Ovary (tissue), 3 donors: ENCODE measurements at regions not wholly inside any gene's neighbourhood (a gene's known extent, or its start where the extent isn't known, plus 50 kb on each side); places are given as distances from the start of the nearest gene placed in this dataset.

Experiments used
- CTCF ChIP-seq, 3 donors: fragments of 450-650 bp in 2 of 3; fragments of 200-600 bp in 1 of 3; IDR thresholded peaks; one replicate each; pipeline versions ENCODE4 v1.5.1 to v1.8.0; 2016 to 2022; ENCODE audit warnings: antibody characterized with exemption in 3 of 3, mild to moderate bottlenecking in 1 of 3
- EP300 ChIP-seq: sonication (generic); formaldehyde crosslinking; IDR thresholded peaks from one replicate; pipeline ENCODE4 v1.6.1; 2017; ENCODE audit warnings: antibody characterized with exemption
- donor health status: DM: no; HTN: no; CAD: no.

GRCh38 chr5:158292981-158293380 lies 434.0 kb upstream of the CLINT1 start:
- TF ChIP-seq CTCF (IDR thresholded peaks at IDR 0.05) (no peak), EP300 (no peak)
